ENCODE measurements at regions not wholly inside any gene's neighbourhood (a gene's known extent, or its start where the extent isn't known, plus 50 kb on each side); places are given as distances from the start of the nearest gene placed in this dataset.

DNA sequence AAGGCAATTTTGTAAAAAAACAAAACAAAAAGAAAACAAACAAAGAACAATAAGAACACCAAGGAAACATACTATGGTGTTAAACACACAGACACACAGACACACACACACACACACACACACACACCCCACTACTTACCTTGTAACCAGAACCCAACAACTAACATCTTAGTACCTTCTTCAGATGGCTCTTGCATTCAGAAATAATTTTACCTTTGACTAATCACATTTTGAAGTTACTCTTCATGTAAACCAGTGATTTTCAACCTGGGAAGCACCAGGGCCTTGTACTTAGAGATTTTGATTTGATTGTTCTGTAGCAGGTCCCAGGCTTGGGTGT is 87.5 kb downstream of the AQP4 start:
- DNase-seq (ENCODE audit: low read depth, low spot score) = no peak
- in situ Hi-C loops (cut with HindIII; ENCODE audit: low sequenced_read_pairs) = no loop called here
- TF ChIP-seq, protein P1, sequence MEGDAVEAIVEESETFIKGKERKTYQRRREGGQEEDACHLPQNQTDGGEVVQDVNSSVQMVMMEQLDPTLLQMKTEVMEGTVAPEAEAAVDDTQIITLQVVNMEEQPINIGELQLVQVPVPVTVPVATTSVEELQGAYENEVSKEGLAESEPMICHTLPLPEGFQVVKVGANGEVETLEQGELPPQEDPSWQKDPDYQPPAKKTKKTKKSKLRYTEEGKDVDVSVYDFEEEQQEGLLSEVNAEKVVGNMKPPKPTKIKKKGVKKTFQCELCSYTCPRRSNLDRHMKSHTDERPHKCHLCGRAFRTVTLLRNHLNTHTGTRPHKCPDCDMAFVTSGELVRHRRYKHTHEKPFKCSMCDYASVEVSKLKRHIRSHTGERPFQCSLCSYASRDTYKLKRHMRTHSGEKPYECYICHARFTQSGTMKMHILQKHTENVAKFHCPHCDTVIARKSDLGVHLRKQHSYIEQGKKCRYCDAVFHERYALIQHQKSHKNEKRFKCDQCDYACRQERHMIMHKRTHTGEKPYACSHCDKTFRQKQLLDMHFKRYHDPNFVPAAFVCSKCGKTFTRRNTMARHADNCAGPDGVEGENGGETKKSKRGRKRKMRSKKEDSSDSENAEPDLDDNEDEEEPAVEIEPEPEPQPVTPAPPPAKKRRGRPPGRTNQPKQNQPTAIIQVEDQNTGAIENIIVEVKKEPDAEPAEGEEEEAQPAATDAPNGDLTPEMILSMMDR (IDR thresholded peaks at IDR 0.05; ENCODE audit: low read depth, low read length) = no peak
- no peak overlapping the region for H3K4me3 ChIP-seq (ENCODE audit: low read depth, low read length)

DNA sequence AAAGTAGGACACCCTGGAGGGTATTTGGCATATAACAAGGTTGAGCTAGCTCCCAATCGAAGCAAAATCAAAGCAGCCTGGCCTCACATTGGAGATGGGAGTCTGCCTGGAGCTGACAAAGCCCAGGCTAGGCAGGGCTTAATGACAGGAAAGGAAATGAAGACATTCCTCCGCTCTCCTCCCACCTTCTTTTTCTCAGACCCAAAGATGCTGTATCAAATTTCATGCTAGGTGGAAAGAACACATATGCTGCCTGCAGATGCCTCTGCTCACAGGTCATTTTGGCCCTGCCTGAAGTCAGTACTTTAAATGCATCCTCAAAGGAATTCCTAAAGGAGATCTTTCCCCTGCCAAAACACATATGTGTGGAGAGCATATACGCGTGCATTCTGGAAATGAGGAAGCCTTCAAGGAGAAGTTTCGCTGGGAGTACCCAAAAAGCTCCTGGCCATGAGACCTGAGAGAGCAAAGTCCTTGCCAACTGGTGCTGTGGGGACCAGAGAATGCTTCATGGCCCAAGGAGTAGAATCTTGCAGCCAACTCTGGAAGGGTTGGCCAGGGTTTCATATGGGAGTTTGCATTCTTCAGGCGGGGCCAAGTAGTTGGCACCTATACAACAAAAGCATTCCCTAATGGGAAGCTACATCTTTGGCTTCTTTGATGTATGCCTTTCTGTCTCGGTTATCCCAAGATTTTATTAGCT is 88.0 kb downstream of the AQP4 start:
- in situ Hi-C loops (cut with HindIII; ENCODE audit: low sequenced_read_pairs) = no loop called here
- H3K4me3 ChIP-seq (ENCODE audit: low read depth, low read length) = no peak overlapping the region
- TF ChIP-seq, protein P1 (IDR thresholded peaks at IDR 0.05; ENCODE audit: low read depth, low read length) = no peak
- peak; percentile 33 for DNase-seq (ENCODE audit: low read depth, low spot score)

DNA sequence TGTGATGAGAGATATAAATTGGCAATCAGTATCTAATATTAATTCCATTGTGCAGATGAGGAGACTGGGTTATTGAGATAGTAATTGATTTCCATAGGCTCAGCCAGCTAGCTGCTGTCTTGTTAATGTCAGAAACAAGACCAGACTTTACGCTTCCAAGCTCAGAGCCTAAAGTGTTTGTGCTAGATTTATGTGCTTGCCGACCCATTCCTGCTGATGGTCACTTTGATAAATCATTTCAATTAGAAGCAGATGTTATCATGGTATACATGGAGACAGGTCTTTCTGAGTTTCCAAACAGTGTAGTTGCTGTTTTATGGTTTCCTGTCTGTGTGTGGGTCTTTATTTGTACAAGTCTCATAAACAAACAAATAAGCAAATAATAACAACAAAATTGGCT is 92.8 kb downstream of the AQP4 start:
- no peak overlapping the region for H3K4me3 ChIP-seq (ENCODE audit: low read depth, low read length)
- in situ Hi-C loops (cut with HindIII; ENCODE audit: low sequenced_read_pairs) = no loop called here
- TF ChIP-seq, protein P1 (IDR thresholded peaks at IDR 0.05; ENCODE audit: low read depth, low read length) = no peak
- DNase-seq (ENCODE audit: low read depth, low spot score) = no peak

DNA sequence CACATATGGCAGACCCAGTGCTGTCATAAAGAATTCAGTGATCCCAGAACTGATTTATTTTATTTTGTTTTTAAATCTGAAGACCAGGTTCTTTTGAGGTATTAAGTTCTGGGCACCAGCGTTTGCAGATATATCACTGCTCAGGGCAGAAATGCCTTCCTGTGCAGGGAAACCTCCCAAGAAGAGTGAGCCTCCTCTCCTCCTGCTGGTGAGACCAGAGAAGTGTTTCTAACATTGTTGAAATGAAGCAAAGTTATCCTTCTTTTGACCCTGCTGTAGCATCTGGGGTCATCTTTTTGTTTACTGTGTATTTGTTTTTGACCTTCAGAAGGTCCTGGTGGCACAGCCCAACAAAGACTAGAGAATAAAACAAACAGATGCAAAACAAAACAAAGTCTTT is 94.0 kb downstream of the AQP4 start:
- TF ChIP-seq, protein P1 (IDR thresholded peaks at IDR 0.05; ENCODE audit: low read depth, low read length) = peak; percentile 31
- DNase-seq (ENCODE audit: low read depth, low spot score) = no peak
- in situ Hi-C loops (cut with HindIII; ENCODE audit: low sequenced_read_pairs) = no loop called here
- no peak overlapping the region for H3K4me3 ChIP-seq (ENCODE audit: low read depth, low read length)

DNA sequence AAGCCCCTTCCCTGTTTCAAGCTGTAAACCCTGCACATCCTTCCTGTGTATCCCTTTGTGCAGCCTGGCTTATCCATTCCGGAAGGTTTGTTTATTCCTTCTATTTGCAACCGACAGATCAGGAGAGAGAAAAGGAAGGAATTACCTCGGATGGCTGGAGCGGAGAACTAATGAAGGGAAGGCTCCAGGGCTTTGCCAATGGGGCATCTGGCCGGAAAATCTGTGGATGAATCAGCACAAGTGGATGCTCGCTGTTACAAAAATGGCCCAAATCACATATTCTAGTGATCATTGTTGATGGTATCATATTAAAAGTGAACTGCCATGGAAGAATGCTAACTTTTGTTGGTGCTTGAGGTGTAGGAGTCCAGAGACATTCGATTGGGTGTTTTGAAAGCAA is 97.1 kb downstream of the AQP4 start:
- in situ Hi-C loops (cut with HindIII; ENCODE audit: low sequenced_read_pairs) = no loop called here
- no peak for DNase-seq (ENCODE audit: low read depth, low spot score)
- TF ChIP-seq, protein P1 (IDR thresholded peaks at IDR 0.05; ENCODE audit: low read depth, low read length) = no peak
- H3K4me3 ChIP-seq (ENCODE audit: low read depth, low read length) = no peak overlapping the region

DNA sequence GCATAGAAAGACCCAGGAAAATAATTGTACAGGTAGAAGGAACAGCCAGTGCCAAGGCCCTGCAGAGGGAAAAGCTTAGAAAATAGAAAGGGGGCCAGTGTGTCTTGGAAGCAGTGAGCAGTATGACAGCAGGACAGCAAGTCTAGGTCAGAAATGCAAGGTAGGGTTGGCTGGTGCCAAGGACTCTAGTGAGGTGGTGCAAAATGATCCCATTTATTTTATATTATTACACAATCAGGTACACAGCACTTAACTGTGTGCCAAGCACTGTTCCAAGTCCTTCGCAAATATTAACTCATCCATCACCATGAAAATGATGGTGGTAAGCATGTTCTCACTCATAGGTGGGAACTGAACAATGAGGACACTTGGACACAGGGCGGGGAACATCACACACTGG is 100.0 kb downstream of the AQP4 start:
- TF ChIP-seq, protein P1 (IDR thresholded peaks at IDR 0.05; ENCODE audit: low read depth, low read length) = no peak
- H3K4me3 ChIP-seq (ENCODE audit: low read depth, low read length) = no peak overlapping the region
- in situ Hi-C loops (cut with HindIII; ENCODE audit: low sequenced_read_pairs) = no loop called here
- DNase-seq (ENCODE audit: low read depth, low spot score) = no peak
